ENCODE measurements at regions not wholly inside any gene's neighbourhood (a gene's known extent, or its start where the extent isn't known, plus 50 kb on each side); places are given as distances from the start of the nearest gene placed in this dataset.
"Not testable (repeated sequence)": the region's sequence is repeated elsewhere in the genome, so short reads cannot be mapped to it uniquely, and the experiment has no call there.

- not testable (repeated sequence) for H3K4me1 ChIP-seq; H3K27ac ChIP-seq; H3K27me3 ChIP-seq; H3K36me3 ChIP-seq; H3K9me3 ChIP-seq; DNase-seq (ENCODE audit: low spot score in 2 of 2); H3K4me3 ChIP-seq
- intact Hi-C loops (cut with DNase I; ENCODE audit: low total_unique reads): loop anchor here (5.0 kb wide), 1 partner anchor 122 kb away; no protein-coding TSS in a partner anchor
Measured at GRCh38 chrX:31014474-31014873, 57.4 kb downstream of the FTHL17 start.

DNA sequence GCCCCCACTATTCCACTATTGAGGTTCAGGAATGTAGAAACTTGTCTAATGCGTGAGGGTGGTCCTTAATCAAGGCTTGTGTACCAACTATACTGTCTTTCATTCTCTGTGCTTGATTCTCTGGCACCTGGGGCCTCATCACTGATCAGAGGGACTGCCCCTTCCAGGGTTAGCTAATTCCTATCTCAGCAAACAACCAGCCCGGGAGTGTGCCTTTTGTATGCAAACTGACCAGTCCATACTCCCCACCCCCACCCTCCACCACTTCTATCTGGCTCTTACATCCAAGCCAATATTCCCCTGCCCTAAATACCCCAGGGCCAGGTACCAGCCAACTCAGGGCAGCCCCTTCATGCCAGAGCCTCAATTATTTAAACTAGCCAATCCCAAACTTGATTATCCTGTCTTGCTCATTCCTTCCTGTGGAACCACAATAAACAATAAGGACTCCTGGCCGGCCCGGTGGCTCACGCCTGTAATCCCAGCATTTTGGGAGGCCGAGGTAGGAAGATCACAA is 59.3 kb downstream of the FTHL17 start:
- H3K27ac ChIP-seq: no peak overlapping the region
- intact Hi-C loops (cut with DNase I; ENCODE audit: low total_unique reads): loop anchor here (5.0 kb wide), 1 partner anchor 120 kb away; no protein-coding TSS in a partner anchor
- H3K4me3 ChIP-seq: no peak overlapping the region

GRCh38 chrX:31007321-31007720 is 64.5 kb downstream of the FTHL17 start:
- H3K27me3 ChIP-seq: peaks cover 0 to 21% of the 10 kb centered on the region in 2 donors
- H3K36me3 ChIP-seq: no peaks in the 10 kb centered on the region
- no peak for DNase-seq (ENCODE audit: low spot score in 2 of 2)
- no peak overlapping the region for H3K27ac ChIP-seq
- H3K4me3 ChIP-seq: no peak overlapping the region
- H3K4me1 ChIP-seq: no peaks in the 10 kb centered on the region
- H3K9me3 ChIP-seq: no peaks in the 10 kb centered on the region
- no peak for TF ChIP-seq POLR2A (IDR thresholded peaks at IDR 0.05)
- TF ChIP-seq POLR2AphosphoS5 (IDR thresholded peaks at IDR 0.05): no peak
- TF ChIP-seq, protein P1, sequence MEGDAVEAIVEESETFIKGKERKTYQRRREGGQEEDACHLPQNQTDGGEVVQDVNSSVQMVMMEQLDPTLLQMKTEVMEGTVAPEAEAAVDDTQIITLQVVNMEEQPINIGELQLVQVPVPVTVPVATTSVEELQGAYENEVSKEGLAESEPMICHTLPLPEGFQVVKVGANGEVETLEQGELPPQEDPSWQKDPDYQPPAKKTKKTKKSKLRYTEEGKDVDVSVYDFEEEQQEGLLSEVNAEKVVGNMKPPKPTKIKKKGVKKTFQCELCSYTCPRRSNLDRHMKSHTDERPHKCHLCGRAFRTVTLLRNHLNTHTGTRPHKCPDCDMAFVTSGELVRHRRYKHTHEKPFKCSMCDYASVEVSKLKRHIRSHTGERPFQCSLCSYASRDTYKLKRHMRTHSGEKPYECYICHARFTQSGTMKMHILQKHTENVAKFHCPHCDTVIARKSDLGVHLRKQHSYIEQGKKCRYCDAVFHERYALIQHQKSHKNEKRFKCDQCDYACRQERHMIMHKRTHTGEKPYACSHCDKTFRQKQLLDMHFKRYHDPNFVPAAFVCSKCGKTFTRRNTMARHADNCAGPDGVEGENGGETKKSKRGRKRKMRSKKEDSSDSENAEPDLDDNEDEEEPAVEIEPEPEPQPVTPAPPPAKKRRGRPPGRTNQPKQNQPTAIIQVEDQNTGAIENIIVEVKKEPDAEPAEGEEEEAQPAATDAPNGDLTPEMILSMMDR (IDR thresholded peaks at IDR 0.05): no peak
- intact Hi-C loops (cut with DNase I; ENCODE audit: low total_unique reads): no loop called here

More for the DNA sequence above, 59.3 kb downstream of the FTHL17 start:
- peaks cover 0 to 8% of the 10 kb centered on the region in 2 donors for H3K9me3 ChIP-seq
- no peaks in the 10 kb centered on the region for H3K36me3 ChIP-seq
- no peak for DNase-seq (ENCODE audit: low spot score in 2 of 2)
- peaks cover 0 to 10% of the 10 kb centered on the region in 2 donors for H3K27me3 ChIP-seq
- TF ChIP-seq POLR2A (IDR thresholded peaks at IDR 0.05): no peak
- TF ChIP-seq POLR2AphosphoS5 (IDR thresholded peaks at IDR 0.05): no peak
- TF ChIP-seq, protein P1 (IDR thresholded peaks at IDR 0.05): no peak
- no peaks in the 10 kb centered on the region for H3K4me1 ChIP-seq

DNA sequence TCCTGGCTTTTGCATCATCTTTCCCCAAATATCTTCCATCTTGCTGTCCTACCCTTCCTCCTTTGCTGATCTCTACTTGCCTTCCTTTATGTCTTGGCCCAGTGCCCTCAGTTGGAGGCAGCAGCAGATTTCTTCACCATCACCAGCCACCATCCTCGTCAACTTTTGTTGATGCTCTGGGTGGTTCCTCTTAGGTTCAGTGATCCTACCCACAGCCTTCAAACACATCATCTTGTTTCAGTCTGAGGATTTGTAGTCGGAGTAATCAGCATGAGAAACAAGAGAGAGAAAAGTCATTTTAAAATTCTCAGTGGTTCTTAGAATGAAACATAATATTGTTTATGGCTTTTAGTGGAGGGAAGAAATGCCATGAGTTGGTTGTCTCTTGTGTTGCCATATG is 65.8 kb downstream of the FTHL17 start:
- Histone ChIP-seq H3K36me3 (no peaks in the 10 kb centered on the region), H3K9me3 (no peaks in the 10 kb centered on the region), H3K4me1 (no peaks in the 10 kb centered on the region), H3K27ac (no peak overlapping the region), H3K27me3 (peaks cover 0 to 26% of the 10 kb centered on the region in 2 donors), H3K4me3 (no peak overlapping the region)
- DNase-seq (ENCODE audit: low spot score in 2 of 2): no peak
- TF ChIP-seq POLR2A (IDR thresholded peaks at IDR 0.05) (no peak), POLR2AphosphoS5 (IDR thresholded peaks at IDR 0.05) (no peak)
- TF ChIP-seq, protein P1 (IDR thresholded peaks at IDR 0.05): no peak
- intact Hi-C loops (cut with DNase I; ENCODE audit: low total_unique reads): no loop called here

- intact Hi-C loops (cut with DNase I; ENCODE audit: low total_unique reads): no loop called here
- Histone ChIP-seq H3K27ac (no peak overlapping the region), H3K27me3 (peaks cover 0 to 21% of the 10 kb centered on the region in 2 donors), H3K4me1 (no peaks in the 10 kb centered on the region), H3K4me3 (no peak overlapping the region), H3K36me3 (no peaks in the 10 kb centered on the region), H3K9me3 (no peaks in the 10 kb centered on the region)
- DNase-seq (ENCODE audit: low spot score in 2 of 2): no peak
- TF ChIP-seq POLR2AphosphoS5 (IDR thresholded peaks at IDR 0.05) (no peak), POLR2A (IDR thresholded peaks at IDR 0.05) (no peak)
- TF ChIP-seq, protein P1 (IDR thresholded peaks at IDR 0.05): no peak
Measured at GRCh38 chrX:30997411-30997810, 74.4 kb downstream of the FTHL17 start.

DNA sequence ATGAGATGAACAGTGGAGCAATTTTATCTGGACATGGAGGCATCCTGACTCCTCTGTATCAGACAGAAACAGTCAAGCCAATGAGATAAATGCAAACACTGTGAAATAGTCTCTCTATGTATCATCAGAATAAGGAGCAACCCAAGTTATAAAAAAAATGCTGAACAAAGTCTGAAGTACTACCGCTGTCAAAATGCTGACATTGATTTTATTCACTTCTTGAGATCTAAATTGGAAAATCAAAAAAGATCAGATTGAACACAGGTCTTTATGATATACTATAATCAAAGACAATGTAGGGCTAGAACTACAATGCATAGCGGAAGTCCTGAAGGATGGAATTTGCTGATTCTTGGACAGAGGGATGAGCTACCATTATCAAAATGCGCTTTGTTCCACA is 76.1 kb downstream of the FTHL17 start:
- intact Hi-C loops (cut with DNase I; ENCODE audit: low total_unique reads): no loop called here
- Histone ChIP-seq H3K27ac (no peak overlapping the region), H3K27me3 (peaks cover 0 to 14% of the 10 kb centered on the region in 2 donors), H3K36me3 (no peaks in the 10 kb centered on the region), H3K4me3 (no peak overlapping the region), H3K4me1 (no peaks in the 10 kb centered on the region), H3K9me3 (no peaks in the 10 kb centered on the region)
- DNase-seq (ENCODE audit: low spot score in 2 of 2): no peak
- TF ChIP-seq, protein P1 (IDR thresholded peaks at IDR 0.05): no peak
- TF ChIP-seq POLR2A (IDR thresholded peaks at IDR 0.05) (no peak), POLR2AphosphoS5 (IDR thresholded peaks at IDR 0.05) (no peak)
